Stimulated activated naive CD8-positive, alpha-beta T cell treated with anti-CD3 and anti-CD28 coated beads, Interleukin-15, amount 100 ng/mL, for 72 hours (primary cell): ENCODE measurements at regions not wholly inside any gene's neighbourhood (a gene's known extent, or its start where the extent isn't known, plus 50 kb on each side); places are given as distances from the start of the nearest gene placed in this dataset.

Source experiments
- ATAC-seq: fragments of 150-1000 bp; cut with Tn5 transposase; 2 replicates; pipeline ENCODE4 v1.10.0; 2021; ENCODE audit warnings: mild to moderate bottlenecking, moderate library complexity
- DNase-seq, 2 donors: peaks; one replicate each; pipeline ENCODE4 v3.0.0; 2021 to 2022
- H3K27ac Mint-ChIP-seq, 2 donors: one replicate each; pipeline ENCODE4 v1.8.0; 2022; ENCODE audit warnings: mild to moderate bottlenecking in 2 of 2, mixed read lengths in 2 of 2, moderate library complexity in 2 of 2
- H3K27me3 Mint-ChIP-seq: one replicate; pipeline ENCODE4 v1.8.0; 2022; ENCODE audit warnings: mixed read lengths
- H3K4me1 Mint-ChIP-seq: one replicate; pipeline ENCODE4 v1.8.0; 2022; ENCODE audit warnings: mild to moderate bottlenecking, mixed read lengths
- H3K4me3 Mint-ChIP-seq, 2 donors: one replicate each; pipeline ENCODE4 v1.8.0; 2022; ENCODE audit warnings: mild to moderate bottlenecking in 2 of 2, mixed read lengths in 2 of 2, moderate library complexity in 1 of 2
- H3K9me3 Mint-ChIP-seq, 2 donors: one replicate each; pipeline ENCODE4 v1.8.0; 2022; ENCODE audit warnings: mixed read lengths in 2 of 2

DNA sequence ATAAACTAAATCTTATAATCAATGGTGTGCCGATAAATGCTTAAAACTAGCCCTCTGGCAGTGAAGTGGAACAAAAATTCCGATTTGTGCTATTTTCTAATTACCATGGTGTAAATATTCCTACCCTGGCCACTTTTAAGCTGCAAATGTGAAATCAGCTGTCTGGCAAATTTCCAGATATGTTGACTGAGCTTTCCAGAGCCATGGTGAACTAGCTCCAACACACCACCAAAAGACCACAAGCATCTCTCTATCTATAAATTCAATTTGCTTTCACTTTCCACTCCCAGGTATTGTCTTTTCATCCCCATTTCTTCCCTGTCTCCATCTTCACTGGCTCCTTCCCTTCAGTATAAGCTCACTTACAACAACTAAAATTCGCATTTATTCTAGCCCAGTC, 152.3 kb upstream of the RGS18 start:
- no peak overlapping the region for H3K4me3 Mint-ChIP-seq
- no peak for ATAC-seq
- DNase-seq: no peak
- H3K27ac Mint-ChIP-seq: no peak overlapping the region
- no peaks in the 10 kb centered on the region for H3K27me3 Mint-ChIP-seq
- no peaks in the 10 kb centered on the region for H3K4me1 Mint-ChIP-seq
- no peaks in the 10 kb centered on the region for H3K9me3 Mint-ChIP-seq

DNA sequence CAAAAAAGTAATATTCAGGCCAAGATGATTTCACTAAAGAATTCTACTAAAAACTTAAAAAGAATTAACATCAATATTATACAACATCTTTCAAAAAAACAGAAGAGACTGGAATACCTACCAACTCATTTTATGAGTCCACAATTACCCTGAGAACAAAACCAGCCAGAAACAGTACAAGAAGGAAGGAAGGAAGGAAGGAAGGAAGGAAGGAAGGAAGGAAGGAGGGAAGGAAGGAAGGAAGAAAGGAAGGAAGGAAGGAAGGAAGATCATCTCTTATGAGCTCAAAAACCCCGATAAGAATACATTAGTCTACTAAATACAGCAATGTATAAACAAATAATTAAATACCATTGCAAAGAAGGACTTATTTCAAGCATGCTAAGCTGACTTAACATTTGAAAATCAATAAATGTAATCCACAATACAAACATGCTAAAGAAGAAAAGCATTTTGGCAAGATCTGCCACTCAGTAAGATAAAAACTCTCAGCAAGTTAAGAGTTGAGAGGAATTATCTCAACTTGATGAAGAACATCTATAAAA, 149.9 kb upstream of the RGS18 start:
- no peak for DNase-seq

DNA sequence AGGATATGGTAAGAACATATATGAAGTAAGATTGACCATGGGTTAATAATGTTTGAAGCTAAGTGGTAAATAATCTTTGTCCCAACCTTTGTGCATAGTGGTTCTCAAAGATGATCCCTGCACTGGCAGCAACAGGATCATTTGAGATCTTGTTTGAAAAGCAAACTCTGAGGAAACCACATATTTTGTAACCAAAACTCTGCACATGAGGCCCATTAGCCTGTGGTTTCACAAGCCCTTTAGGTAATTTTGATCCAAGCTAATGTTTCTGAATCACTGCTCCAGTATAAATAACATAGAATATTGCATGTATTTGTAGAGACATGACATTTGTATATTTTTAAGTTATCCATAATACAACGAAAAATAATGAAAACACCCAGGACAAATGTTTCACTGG, 147.9 kb upstream of the RGS18 start:
- DNase-seq (no peak), ATAC-seq (no peak)
- Mint-ChIP-seq H3K9me3 (no peaks in the 10 kb centered on the region), H3K4me1 (no peaks in the 10 kb centered on the region), H3K27me3 (no peaks in the 10 kb centered on the region), H3K27ac (no peak overlapping the region), H3K4me3 (no peak overlapping the region)

More for the DNA sequence above, 149.9 kb upstream of the RGS18 start:
- H3K27ac Mint-ChIP-seq: no peak overlapping the region
- no peak overlapping the region for H3K4me3 Mint-ChIP-seq
- ATAC-seq: no peak
- H3K4me1 Mint-ChIP-seq: no peaks in the 10 kb centered on the region
- H3K27me3 Mint-ChIP-seq: no peaks in the 10 kb centered on the region
- H3K9me3 Mint-ChIP-seq: no peaks in the 10 kb centered on the region

DNA sequence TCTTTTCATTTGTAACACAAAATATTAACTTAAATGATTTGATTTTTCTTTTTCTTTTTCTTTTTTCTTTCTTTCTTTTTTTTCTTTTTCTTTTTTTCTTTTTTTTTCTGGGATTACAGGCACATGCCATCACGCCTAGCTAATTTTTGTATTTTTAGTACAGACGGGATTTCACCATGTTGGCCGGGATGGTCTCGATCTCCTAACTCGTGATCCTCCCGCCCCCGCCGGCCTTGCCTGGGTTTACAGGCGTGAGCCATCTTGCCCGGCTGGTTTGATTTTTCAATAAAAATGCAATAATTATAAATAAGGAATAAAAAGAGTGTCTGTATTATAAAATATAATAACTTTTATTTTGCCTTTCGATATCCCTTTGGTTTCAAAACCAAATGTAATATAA, 146.7 kb upstream of the RGS18 start:
- Mint-ChIP-seq H3K27me3 (no peaks in the 10 kb centered on the region), H3K4me1 (no peaks in the 10 kb centered on the region), H3K4me3 (no peak overlapping the region), H3K9me3 (no peaks in the 10 kb centered on the region), H3K27ac (no peak overlapping the region)
- ATAC-seq (no peak), DNase-seq (no peak)

DNA sequence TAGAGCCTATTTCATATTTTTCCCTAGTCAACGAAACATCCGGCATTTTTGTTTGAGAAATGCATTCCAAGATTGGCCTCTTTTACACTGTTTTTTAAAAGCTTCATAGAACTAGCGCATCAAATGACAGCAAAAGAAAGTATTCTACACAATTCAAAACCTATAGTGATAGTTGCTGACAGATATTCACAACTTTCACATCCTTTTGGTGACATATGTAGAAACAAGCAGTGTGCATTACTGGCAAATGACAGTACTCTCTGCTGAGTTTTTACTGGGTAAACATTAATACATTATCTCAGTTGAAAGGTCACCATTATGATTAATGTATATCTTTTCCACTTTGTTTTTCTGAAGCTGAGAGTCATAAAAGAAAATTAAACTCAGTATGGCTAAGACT, 135.4 kb upstream of the RGS18 start:
- Mint-ChIP-seq H3K4me3 (no peak overlapping the region), H3K27me3 (no peaks in the 10 kb centered on the region), H3K4me1 (no peaks in the 10 kb centered on the region), H3K27ac (no peak overlapping the region), H3K9me3 (peaks cover 11 to 14% of the 10 kb centered on the region in 2 donors)
- ATAC-seq (no peak), DNase-seq (no peak)

DNA sequence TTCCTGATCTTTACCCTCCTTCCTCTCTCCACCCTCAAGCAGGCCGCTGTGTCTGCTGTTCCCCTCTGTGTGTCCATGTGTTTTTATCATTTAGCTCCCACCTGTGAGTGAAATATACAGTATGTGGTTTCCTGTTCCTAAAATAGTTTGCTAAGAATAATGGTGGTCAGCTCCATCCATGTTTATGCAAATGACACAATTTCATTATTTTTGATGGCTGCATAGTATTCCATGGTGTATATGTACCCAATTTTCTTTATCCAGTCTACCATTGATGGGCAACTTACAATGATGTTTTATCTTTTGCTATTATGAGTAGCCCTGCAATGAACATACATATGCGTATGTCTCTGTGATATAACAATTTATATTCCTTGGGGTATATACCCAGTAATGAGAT, 133.4 kb upstream of the RGS18 start:
- no peaks in the 10 kb centered on the region for H3K4me1 Mint-ChIP-seq
- no peak overlapping the region for H3K27ac Mint-ChIP-seq
- peaks cover 14 to 18% of the 10 kb centered on the region in 2 donors for H3K9me3 Mint-ChIP-seq
- ATAC-seq (no peak), DNase-seq (no peak)
- no peak overlapping the region for H3K4me3 Mint-ChIP-seq
- H3K27me3 Mint-ChIP-seq: no peaks in the 10 kb centered on the region

DNA sequence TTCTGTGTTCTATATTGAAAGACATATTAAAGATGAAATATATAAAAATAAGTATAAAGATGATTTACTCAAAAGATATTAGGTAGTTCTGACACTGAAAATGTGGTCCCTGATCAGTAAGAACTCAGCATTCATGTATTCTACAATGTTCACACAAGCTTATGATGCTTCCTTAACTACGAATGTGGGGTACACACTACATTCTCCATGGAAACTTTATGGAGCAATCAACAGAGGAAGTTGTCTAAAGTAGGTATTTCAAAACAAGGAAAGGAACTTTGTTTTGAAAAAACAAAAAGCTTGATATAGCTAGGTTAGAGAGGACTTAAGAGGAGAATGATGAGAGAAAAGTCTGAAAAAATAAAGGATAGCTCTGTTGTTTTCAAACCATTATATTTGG, 119.7 kb upstream of the RGS18 start:
- ATAC-seq (no peak), DNase-seq (no peak)
- Mint-ChIP-seq H3K27me3 (no peaks in the 10 kb centered on the region), H3K4me1 (no peaks in the 10 kb centered on the region), H3K9me3 (peaks cover 0 to 4% of the 10 kb centered on the region in 2 donors), H3K27ac (no peak overlapping the region), H3K4me3 (no peak overlapping the region)

DNA sequence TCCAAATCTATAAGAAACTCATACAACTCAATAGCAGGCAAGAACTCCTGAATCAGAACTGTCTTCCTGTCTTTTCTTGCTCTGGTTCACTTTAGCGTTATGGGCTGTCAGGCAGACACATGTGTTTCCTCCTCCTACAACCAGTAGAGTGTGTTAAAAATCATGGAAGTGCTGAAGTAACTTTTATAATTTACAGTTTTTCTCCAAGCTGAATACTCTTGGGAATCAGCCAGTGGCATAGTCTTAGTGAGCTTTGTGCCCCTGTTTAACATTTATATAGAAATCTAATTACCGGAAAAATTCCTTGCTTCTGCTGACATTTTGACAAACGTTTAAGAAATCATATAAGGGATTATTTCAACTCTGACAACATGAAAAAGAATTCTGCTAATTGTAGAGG, 113.1 kb upstream of the RGS18 start:
- DNase-seq: no peak
- Mint-ChIP-seq H3K9me3 (no peaks in the 10 kb centered on the region), H3K4me3 (no peak overlapping the region), H3K27ac (no peak overlapping the region), H3K4me1 (no peaks in the 10 kb centered on the region), H3K27me3 (no peaks in the 10 kb centered on the region)
- no peak for ATAC-seq

DNA sequence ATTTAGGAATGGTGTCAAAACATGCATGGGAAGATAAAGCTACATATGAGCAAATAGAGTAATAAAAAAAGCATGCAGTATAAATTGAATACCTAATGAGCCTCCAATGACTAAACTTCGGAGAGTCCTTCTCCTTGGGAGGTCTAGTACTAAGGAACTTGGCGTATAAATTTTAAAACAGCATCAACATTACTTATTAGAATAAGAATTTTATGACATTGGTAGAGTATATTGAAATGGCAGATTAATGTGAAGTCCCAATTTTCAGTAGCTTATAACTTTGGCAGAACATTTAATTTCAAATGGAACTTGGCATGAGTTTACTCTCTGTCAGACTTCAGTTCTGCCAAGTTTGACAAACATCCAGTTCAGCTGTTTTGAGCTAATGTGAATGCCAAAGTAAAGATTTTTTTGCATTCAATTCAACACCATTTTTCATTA, 104.7 kb upstream of the RGS18 start:
- H3K27ac Mint-ChIP-seq: no peak overlapping the region
- ATAC-seq: no peak
- no peak for DNase-seq
- no peaks in the 10 kb centered on the region for H3K4me1 Mint-ChIP-seq
- H3K4me3 Mint-ChIP-seq: no peak overlapping the region
- no peaks in the 10 kb centered on the region for H3K27me3 Mint-ChIP-seq
- H3K9me3 Mint-ChIP-seq: no peaks in the 10 kb centered on the region

DNA sequence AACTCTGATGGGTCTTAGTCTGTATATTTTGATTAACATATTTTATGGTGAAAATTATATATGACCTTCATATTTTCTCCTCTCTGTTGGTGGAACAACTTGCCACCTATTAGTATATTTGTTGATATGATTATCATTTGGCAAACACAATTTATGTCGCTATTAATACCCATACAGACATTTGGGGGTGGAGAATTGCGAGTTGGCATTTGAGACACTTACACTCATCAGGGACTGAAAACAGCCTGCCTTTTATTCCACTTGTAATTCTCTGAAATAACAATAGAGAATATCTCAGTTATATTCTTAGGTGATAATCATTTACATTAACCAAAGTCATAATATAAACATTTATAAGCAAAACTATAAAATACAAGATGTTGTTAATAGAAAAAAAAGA, 100.5 kb upstream of the RGS18 start:
- ATAC-seq: no peak
- H3K4me3 Mint-ChIP-seq: no peak overlapping the region
- H3K9me3 Mint-ChIP-seq: no peaks in the 10 kb centered on the region
- DNase-seq: no peak
- no peak overlapping the region for H3K27ac Mint-ChIP-seq
- no peaks in the 10 kb centered on the region for H3K27me3 Mint-ChIP-seq
- H3K4me1 Mint-ChIP-seq: no peaks in the 10 kb centered on the region

DNA sequence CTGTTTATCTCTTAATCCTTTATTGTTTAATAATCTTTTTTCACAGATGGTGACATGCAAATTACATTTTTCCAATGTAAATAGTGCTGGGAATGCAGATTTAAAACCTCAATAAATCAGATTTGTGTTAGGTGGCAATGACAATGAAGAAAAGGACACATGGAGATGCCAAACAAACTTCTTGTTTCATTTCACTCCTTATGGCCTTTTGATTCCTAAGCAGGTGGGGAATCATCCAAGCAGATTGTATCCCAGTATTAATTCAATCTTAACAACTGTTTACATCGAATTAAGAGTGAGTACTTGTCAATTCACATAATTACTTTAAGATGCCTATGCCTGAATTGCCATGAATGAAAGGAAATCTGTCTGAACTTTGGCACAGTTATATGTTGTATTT, 98.9 kb upstream of the RGS18 start:
- ATAC-seq (no peak), DNase-seq (no peak)
- Mint-ChIP-seq H3K4me1 (no peaks in the 10 kb centered on the region), H3K27ac (no peak overlapping the region), H3K4me3 (no peak overlapping the region), H3K27me3 (no peaks in the 10 kb centered on the region), H3K9me3 (no peaks in the 10 kb centered on the region)

DNA sequence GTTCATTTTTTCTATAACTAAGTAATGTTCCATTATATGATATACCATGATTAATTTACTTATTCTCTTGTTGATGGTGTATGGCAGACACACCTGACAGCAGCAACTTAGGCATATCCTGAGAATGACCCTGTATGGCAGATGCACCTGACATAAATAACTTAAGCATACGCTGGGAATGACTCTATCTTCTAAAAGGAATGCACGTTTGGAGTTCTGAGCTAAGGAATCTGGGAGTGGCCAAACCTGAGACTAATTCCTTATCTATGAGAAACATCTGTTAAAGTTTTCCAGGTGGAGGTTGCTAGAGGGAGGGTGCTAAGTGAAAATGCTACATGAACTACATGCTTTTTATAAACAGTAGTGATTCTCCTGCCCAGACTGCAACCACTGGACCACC, 96.7 kb upstream of the RGS18 start:
- no peak for ATAC-seq
- H3K9me3 Mint-ChIP-seq: no peaks in the 10 kb centered on the region

DNA sequence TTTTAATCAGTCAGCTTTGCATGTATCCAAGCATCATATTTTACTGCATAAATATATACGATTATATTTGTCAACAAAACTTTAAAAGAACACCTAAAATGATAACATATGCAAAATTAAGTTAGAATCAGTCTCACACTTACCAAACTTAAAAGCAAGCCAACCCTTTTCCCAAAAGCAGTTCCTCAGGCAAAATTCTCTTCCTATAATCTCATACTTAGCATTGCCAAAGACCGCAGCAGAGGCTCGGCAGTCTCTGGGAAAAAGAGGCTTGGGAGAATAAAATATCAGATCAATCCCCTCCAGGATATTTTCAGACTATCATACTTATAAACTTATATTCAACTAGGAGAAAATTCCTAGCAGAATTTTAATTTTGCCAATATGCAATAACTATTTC, 93.2 kb upstream of the RGS18 start:
- Mint-ChIP-seq H3K4me1 (no peaks in the 10 kb centered on the region), H3K27me3 (no peaks in the 10 kb centered on the region), H3K4me3 (no peak overlapping the region)

More for the DNA sequence above, 96.7 kb upstream of the RGS18 start:
- Mint-ChIP-seq H3K27ac (no peak overlapping the region), H3K4me1 (no peaks in the 10 kb centered on the region), H3K4me3 (no peak overlapping the region), H3K27me3 (no peaks in the 10 kb centered on the region)
- DNase-seq: no peak

DNA sequence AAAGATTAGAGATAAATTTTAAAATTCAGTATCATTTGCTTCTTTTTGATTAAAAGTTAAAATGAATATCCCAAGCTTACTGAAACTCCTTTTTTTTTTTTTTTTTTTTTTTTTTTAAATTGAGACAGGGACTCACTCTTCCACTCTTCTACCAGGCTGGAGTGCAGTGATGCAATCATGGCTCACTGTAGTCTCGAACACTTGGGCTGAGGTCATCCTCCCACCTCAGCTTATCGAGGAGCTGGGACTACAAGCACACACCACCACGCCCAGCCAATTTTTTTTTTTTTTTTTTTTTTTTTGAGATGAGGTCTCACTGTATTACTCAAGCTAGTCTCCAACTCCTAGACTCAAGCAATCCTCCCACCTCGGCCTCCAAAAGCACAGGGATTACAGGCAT, 92.1 kb upstream of the RGS18 start:
- DNase-seq: no peak
- Mint-ChIP-seq H3K4me3 (no peak overlapping the region), H3K4me1 (no peaks in the 10 kb centered on the region), H3K9me3 (no peaks in the 10 kb centered on the region), H3K27ac (no peak overlapping the region), H3K27me3 (no peaks in the 10 kb centered on the region)
- no peak for ATAC-seq

More for the DNA sequence above, 93.2 kb upstream of the RGS18 start:
- ATAC-seq: no peak
- no peak for DNase-seq
- no peaks in the 10 kb centered on the region for H3K9me3 Mint-ChIP-seq
- H3K27ac Mint-ChIP-seq: no peak overlapping the region

DNA sequence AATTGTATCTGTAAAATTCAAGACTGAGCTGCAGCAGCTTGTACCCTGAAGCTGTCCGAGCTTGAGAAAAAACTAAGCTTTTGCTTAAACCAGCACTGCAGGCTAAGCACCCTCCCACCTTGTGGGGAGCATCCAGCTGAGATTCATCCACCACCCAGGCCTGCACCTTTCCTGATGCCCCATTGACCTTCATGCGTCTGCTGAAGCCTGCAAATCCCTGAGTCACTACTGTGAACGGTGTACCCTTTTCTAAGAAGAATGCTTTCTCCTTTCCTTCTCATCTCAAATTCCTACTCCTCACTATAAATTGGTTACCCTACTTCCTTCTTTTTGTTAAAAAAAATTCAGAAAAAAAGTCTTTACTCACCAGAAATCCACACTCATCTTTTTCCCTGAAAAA, 90.9 kb upstream of the RGS18 start:
- no peak overlapping the region for H3K4me3 Mint-ChIP-seq
- no peak for ATAC-seq
- H3K4me1 Mint-ChIP-seq: no peaks in the 10 kb centered on the region
- no peaks in the 10 kb centered on the region for H3K9me3 Mint-ChIP-seq
- DNase-seq: no peak
- H3K27me3 Mint-ChIP-seq: no peaks in the 10 kb centered on the region
- H3K27ac Mint-ChIP-seq: peak overlapping the region in 1 of 2 donors; percentile 44

DNA sequence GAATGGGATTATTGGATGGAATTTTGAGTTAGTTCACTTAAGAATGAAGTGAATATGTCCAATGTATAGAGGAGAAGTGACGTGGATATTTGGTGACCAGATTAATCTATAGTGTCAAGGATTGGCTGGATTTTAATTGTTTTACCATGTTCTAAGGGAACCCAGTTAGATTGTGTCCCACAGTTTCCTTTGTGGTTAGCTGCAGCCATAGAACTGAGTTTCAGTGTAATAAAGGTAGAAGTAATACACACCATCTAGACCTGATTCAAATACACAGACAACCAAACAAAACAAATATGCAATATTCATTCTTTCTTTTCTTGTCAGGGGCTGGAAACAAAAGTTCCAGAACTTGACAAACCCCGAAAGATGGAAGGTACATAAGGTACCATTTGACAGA, 88.0 kb upstream of the RGS18 start:
- Mint-ChIP-seq H3K27me3 (no peaks in the 10 kb centered on the region), H3K27ac (no peak overlapping the region), H3K4me3 (no peak overlapping the region), H3K9me3 (no peaks in the 10 kb centered on the region), H3K4me1 (no peaks in the 10 kb centered on the region)
- no peak for DNase-seq
- ATAC-seq: no peak

DNA sequence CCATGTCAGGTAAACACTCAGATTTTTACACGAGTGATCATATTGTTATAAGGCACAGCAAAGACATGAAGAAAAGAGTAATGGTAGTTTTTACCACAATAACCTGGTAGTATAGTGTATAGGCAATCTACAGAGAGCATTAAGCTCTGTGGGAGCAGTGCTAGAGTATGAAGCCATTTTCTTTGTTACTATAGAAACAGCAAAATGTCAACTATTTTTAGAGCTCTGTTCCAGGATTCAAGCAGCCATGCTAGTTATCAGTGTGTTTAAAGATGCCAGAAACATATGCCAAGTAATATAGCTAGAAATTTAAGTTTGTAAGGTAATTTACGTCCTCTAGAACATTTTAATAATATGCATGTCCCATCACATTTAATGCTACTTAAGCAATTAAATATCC, 77.6 kb upstream of the RGS18 start:
- H3K27ac Mint-ChIP-seq: no peak overlapping the region
- peaks cover 0 to 6% of the 10 kb centered on the region in 2 donors for H3K9me3 Mint-ChIP-seq
- DNase-seq: no peak
- H3K4me3 Mint-ChIP-seq: no peak overlapping the region
- ATAC-seq: no peak
- no peaks in the 10 kb centered on the region for H3K4me1 Mint-ChIP-seq
- no peaks in the 10 kb centered on the region for H3K27me3 Mint-ChIP-seq
